Germinal center (tissue), 1 donor: ENCODE measurements at regions not wholly inside any gene's neighbourhood (a gene's known extent, or its start where the extent isn't known, plus 50 kb on each side); places are given as distances from the start of the nearest gene placed in this dataset.

ENCODE experiments used
- DNase-seq: peaks from one replicate; pipeline ENCODE4 v3.0.0; 2012; ENCODE audit warnings: mixed read lengths, low spot score

GRCh38 chr4:20598626-20599025 lies 101.6 kb upstream of the PACRGL start:
- no peak for DNase-seq

DNA sequence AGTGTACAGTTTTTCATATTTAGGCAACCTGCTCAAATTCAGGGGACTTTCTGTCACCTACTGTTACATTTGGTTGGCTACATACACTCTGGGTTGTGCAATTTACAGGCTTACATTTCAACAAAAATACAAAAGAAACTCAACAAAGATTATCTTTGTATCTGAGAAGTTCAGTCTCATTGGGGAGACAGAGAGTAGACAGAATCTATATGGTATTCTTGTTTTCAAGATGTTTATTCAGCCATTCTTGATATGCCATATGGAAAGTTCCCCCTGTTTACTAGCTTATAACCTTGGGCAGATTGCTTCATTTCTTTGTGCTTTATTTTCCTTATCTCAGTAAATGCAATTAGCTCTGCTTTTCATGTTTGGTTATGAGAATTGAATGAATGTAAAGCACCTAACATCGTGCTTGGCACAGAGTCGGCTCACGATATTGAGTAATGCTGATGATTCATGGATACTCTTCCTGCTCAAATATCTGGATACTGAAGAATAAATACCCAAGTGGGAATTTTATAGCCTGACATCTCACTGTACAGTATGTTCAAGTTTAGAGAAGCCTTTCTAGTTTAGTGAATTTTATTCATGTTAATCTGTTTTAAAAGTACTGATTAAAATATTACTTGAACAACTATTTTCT lies 96.5 kb upstream of the PACRGL start:
- DNase-seq = no peak

GRCh38 chr4:20612313-20612712 lies 87.9 kb upstream of the PACRGL start:
- DNase-seq = no peak

GRCh38 chr4:20614816-20615215 lies 85.4 kb upstream of the PACRGL start:
- DNase-seq = no peak

- no peak for DNase-seq
Measured at GRCh38 chr4:20615486-20616260, 84.6 kb upstream of the PACRGL start.

DNA sequence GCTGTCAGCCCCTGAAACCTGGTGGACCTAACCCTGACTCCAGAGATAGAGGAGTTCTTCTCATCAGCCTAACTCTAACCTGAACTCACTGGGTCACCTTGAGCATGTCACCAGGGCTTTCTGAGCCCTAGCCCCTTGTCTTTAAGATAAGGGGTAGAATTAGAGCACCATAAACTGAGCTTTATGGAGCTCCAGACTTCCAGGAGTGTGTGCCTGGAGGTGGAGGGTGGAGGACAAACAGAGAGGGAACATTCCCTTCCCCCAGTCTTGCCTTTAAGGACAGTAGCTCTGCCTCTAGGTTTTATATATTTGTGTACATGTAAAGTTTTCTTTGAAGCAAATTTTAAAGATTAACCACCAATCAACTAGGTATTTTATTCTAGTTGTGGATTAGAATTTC lies 83.9 kb upstream of the PACRGL start:
- no peak for DNase-seq

GRCh38 chr4:20616848-20617247 lies 83.4 kb upstream of the PACRGL start:
- DNase-seq = no peak

GRCh38 chr4:20617678-20618396 lies 82.4 kb upstream of the PACRGL start:
- no peak for DNase-seq

GRCh38 chr4:20618731-20619130 lies 81.5 kb upstream of the PACRGL start:
- DNase-seq = no peak

- no peak for DNase-seq
Measured at GRCh38 chr4:20621476-20621875, 78.8 kb upstream of the PACRGL start.

DNA sequence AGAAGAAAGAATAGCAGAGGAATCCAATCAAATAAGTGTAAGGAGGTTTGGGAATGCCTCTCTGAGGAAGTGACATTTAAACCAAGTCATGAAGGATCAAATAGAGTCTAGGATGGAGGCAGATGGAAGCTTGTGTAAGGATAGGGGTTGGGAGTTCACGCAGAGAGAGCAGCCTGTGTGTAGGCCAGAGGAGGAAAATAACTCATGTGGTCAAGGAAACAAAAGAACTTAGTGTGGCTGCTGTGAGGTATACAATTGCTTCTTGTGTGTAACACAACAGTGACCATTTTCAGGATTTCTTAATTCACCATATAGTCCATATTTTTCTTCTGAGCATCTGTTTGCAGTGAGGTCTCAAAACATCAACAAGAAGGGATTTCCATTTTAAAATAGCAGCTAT lies 77.6 kb upstream of the PACRGL start:
- DNase-seq = no peak

- DNase-seq = no peak
Measured at GRCh38 chr4:20623939-20624338, 76.3 kb upstream of the PACRGL start.

GRCh38 chr4:20624793-20625374 lies 75.4 kb upstream of the PACRGL start:
- no peak for DNase-seq

DNA sequence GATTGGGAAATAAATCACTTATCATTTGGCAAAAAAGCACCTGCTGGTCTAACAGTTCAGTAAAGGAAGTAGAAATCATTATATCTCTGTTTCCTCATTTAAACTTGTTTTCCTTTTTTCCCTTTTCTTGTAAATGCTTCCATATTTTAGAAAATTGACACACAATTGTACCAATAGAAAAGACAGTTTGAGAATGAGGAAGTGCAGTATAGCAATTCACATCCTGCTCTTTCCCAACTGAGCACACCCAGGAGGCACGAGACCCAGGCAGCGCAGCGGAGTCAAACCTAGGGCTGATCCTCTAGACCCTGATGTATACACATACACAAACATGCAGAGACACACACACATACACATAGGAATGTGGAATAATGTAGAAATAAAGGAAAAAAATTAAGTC lies 74.8 kb upstream of the PACRGL start:
- no peak for DNase-seq

DNA sequence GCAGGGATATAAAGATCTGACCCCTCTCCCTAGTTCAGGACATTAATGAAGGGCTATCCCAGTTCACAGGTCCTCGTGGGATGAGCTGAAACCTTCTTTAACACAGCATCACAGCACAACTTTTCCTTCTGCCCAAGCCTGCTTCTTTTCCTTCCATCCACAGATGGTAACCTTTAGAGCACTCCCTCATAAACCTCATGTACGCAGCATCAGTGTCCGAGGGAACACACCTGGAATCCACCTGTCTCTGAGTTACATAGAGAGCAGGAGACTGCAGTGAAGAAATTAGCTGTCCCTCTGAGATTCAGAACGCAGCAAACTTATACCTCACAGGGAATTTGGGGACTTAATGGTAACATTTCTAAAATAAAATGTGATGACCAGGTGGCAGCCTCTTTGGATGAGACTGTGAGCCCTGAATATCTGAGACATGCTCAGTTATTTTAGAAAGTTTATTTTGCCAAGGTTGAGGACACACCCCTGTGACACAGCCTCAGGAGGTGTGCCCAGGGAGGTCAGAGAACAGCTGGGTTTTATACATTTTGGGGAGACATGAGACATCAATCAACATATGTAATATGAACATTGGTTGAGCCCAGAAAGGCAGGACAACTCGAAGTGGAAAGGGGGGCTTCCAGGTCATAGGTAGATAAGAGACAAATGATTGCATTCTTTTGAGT lies 73.8 kb upstream of the PACRGL start:
- no peak for DNase-seq

DNA sequence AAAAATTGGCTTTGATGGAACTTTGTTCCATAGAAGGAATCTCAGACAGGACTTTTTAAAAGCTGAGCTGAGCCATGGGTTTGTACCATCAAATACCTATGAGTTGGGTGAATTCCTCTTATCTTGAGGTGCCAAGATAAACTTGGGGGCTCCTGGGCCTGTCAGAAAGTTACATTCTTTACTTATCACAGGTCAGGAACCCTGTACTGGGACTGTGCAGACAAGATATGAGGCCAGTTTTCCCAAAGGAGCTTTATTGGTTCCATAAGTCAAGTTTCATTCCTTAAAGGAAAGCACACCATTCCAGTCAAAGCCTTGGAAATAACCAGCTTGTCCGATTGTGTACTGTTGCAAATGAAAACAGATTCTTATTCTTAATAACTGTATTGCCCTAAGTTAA lies 72.4 kb upstream of the PACRGL start:
- DNase-seq = no peak

GRCh38 chr4:20629186-20630106 lies 70.8 kb upstream of the PACRGL start:
- no peak for DNase-seq

DNA sequence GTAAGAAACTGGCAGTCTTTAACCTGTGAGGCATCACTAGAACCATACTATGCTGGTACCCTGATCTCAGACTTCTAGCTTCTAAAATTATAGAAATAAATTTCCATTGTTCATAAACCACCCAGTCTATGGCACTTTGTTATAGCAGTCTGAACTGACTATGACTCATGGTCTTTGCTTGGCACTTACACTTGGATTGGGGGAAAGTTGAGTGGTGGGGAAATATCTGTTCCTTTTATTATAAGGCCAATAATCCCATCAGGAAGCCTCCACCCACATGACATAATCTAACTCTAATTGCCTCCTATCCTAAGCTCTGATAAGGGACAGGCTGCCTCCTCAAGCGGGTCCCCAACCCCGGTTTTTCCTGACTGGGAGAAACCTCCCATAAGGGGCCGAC lies 61.4 kb upstream of the PACRGL start:
- DNase-seq = no peak

- no peak for DNase-seq
Measured at GRCh38 chr4:20639346-20639745, 60.9 kb upstream of the PACRGL start.

GRCh38 chr4:20640989-20641388 lies 59.3 kb upstream of the PACRGL start:
- DNase-seq = no peak

GRCh38 chr4:20641976-20642375 lies 58.3 kb upstream of the PACRGL start:
- no peak for DNase-seq
